ENCODE measurements at regions not wholly inside any gene's neighbourhood (a gene's known extent, or its start where the extent isn't known, plus 50 kb on each side); places are given as distances from the start of the nearest gene placed in this dataset.

DNA sequence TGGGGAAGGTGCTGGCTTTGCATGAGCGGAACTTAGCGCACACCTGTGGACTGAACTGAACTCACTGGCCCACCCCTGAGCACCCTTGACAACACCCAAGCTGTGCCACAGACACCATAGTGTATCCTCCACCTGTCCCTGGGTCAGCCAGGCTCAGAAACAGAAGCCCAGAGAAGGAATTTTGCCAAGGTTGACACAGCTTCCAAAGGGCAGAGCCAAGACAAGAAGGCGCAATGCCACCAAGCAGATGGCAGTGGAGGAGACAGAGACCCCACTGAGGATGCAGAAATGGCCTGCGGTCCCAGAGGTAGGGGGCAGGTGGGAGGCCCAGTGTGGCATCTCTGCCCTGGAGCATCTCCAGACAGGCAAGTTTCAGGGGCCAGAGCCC lies 169.0 kb downstream of the ENGASE start:
- no peaks in the 10 kb centered on the region for H3K9me2 ChIP-seq (replicated peaks; ENCODE audit: insufficient read depth, low read length)
- no peak overlapping the region for H3K4me2 ChIP-seq (ENCODE audit: low read depth, low read length, poor library complexity, severe bottlenecking)
- H2AFZ ChIP-seq (ENCODE audit: low read depth, low read length, severe bottlenecking) = no peak overlapping the region
- no peaks in the 10 kb centered on the region for H3K9me3 ChIP-seq (ENCODE audit: insufficient read depth, low read length)
- H3K27me3 ChIP-seq (ENCODE audit: low read length) = no peaks in the 10 kb centered on the region
- H3K36me3 ChIP-seq (ENCODE audit: low read length) = no peaks in the 10 kb centered on the region
- H3K4me3 ChIP-seq (ENCODE audit: insufficient read depth, low read length, poor library complexity, severe bottlenecking) = no peak overlapping the region
- H3K79me2 ChIP-seq (ENCODE audit: insufficient read depth, low read length) = no peaks in the 10 kb centered on the region
- H4K20me1 ChIP-seq (ENCODE audit: low read depth, low read length) = no peaks in the 10 kb centered on the region
- H3K27ac ChIP-seq (ENCODE audit: low read depth, low read length) = no peak overlapping the region
- TF ChIP-seq, protein P1, sequence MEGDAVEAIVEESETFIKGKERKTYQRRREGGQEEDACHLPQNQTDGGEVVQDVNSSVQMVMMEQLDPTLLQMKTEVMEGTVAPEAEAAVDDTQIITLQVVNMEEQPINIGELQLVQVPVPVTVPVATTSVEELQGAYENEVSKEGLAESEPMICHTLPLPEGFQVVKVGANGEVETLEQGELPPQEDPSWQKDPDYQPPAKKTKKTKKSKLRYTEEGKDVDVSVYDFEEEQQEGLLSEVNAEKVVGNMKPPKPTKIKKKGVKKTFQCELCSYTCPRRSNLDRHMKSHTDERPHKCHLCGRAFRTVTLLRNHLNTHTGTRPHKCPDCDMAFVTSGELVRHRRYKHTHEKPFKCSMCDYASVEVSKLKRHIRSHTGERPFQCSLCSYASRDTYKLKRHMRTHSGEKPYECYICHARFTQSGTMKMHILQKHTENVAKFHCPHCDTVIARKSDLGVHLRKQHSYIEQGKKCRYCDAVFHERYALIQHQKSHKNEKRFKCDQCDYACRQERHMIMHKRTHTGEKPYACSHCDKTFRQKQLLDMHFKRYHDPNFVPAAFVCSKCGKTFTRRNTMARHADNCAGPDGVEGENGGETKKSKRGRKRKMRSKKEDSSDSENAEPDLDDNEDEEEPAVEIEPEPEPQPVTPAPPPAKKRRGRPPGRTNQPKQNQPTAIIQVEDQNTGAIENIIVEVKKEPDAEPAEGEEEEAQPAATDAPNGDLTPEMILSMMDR (IDR thresholded peaks at IDR 0.05; ENCODE audit: insufficient read depth, low read length, poor library complexity, severe bottlenecking) = no peak
- no peak for TF ChIP-seq EZH2phosphoT487 (conservative IDR thresholded peaks at IDR 0.05; ENCODE audit: low read length)
- no peaks in the 10 kb centered on the region for H3F3A ChIP-seq (ENCODE audit: insufficient read depth)
- H3K9ac ChIP-seq (ENCODE audit: low read length) = no peak overlapping the region

DNA sequence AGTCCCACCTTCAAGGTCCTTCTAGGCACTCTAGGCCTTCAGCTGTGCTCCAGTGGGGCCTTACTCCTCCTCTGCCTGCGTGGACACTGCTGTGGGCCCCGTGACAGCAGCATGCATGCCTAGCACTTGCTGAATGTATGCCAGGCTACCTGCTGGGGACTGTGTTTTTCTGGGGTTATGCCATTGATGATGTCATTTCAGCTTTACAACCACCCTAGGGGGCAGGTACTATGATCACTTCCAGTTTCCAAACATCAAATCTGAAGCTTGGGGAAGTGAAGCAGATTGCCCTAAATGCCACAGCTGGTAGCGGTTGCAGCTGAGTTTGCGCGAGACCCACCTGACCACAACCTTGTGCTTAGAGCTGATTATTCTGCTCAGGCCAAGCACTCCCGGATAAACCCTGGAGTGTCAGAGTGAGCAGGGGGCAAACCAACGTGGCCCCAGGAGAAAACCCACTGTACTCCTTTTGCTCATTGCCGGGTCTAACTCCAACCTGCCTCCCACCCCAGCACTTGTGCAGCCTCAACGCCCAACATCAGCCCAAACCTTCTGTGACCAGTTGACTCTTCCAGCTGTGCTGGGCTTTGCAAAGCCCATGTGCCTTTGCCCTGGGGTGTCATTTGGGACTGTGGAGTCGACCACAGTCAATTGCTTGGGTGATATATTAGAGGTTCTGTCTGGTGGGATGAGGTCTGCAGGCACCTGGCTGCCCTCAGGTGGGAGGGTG lies 168.4 kb downstream of the ENGASE start:
- Histone ChIP-seq H3K9ac (ENCODE audit: low read length) (no peak overlapping the region), H3K79me2 (ENCODE audit: insufficient read depth, low read length) (no peaks in the 10 kb centered on the region), H3K4me2 (ENCODE audit: low read depth, low read length, poor library complexity, severe bottlenecking) (no peak overlapping the region), H2AFZ (ENCODE audit: low read depth, low read length, severe bottlenecking) (no peak overlapping the region), H3K4me3 (ENCODE audit: insufficient read depth, low read length, poor library complexity, severe bottlenecking) (no peak overlapping the region), H3K9me3 (ENCODE audit: insufficient read depth, low read length) (no peaks in the 10 kb centered on the region), H3K27me3 (ENCODE audit: low read length) (no peaks in the 10 kb centered on the region), H4K20me1 (ENCODE audit: low read depth, low read length) (no peaks in the 10 kb centered on the region), H3K9me2 (replicated peaks; ENCODE audit: insufficient read depth, low read length) (no peaks in the 10 kb centered on the region), H3K27ac (ENCODE audit: low read depth, low read length) (no peak overlapping the region), H3F3A (ENCODE audit: insufficient read depth) (no peaks in the 10 kb centered on the region), H3K36me3 (ENCODE audit: low read length) (no peaks in the 10 kb centered on the region)
- TF ChIP-seq, protein P1 (IDR thresholded peaks at IDR 0.05; ENCODE audit: insufficient read depth, low read length, poor library complexity, severe bottlenecking) = no peak
- TF ChIP-seq EZH2phosphoT487 (conservative IDR thresholded peaks at IDR 0.05; ENCODE audit: low read length) = no peak

DNA sequence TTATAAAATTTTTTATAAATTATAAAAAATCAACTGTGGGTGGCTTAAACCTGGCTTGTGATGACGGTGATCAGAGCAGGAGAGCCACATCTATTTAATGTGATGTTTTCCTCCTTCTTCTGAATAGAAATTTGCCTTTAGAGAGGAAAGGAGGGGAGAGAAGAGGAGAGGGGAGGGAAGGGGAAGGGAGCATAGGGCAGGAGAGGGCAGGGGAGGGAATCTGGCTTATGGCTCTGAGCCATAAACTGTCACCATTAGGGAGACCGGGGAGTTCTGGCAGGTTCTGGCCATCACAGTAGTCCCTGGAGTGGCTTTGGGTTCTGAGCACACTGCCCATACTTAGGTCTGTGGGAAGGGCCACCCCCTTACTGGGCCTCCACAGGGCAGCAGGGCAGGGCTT lies 167.8 kb downstream of the ENGASE start:
- Histone ChIP-seq H3K9ac (ENCODE audit: low read length) (no peak overlapping the region), H4K20me1 (ENCODE audit: low read depth, low read length) (no peaks in the 10 kb centered on the region), H2AFZ (ENCODE audit: low read depth, low read length, severe bottlenecking) (no peak overlapping the region), H3F3A (ENCODE audit: insufficient read depth) (no peaks in the 10 kb centered on the region), H3K9me2 (replicated peaks; ENCODE audit: insufficient read depth, low read length) (no peaks in the 10 kb centered on the region), H3K27ac (ENCODE audit: low read depth, low read length) (no peak overlapping the region), H3K36me3 (ENCODE audit: low read length) (no peaks in the 10 kb centered on the region), H3K9me3 (ENCODE audit: insufficient read depth, low read length) (no peaks in the 10 kb centered on the region), H3K27me3 (ENCODE audit: low read length) (no peaks in the 10 kb centered on the region), H3K4me2 (ENCODE audit: low read depth, low read length, poor library complexity, severe bottlenecking) (no peak overlapping the region), H3K4me3 (ENCODE audit: insufficient read depth, low read length, poor library complexity, severe bottlenecking) (no peak overlapping the region), H3K79me2 (ENCODE audit: insufficient read depth, low read length) (no peaks in the 10 kb centered on the region)
- no peak for TF ChIP-seq EZH2phosphoT487 (conservative IDR thresholded peaks at IDR 0.05; ENCODE audit: low read length)
- TF ChIP-seq, protein P1 (IDR thresholded peaks at IDR 0.05; ENCODE audit: insufficient read depth, low read length, poor library complexity, severe bottlenecking) = no peak

Data from SU-DHL-6 (cell line).